K562 (cell line): ENCODE measurements at regions not wholly inside any gene's neighbourhood (a gene's known extent, or its start where the extent isn't known, plus 50 kb on each side); places are given as distances from the start of the nearest gene placed in this dataset.

Experiments
- EZH2 ChIP-seq: IDR thresholded peaks from 2 replicates; pipeline ENCODE4 v1.6.1; 2012; ENCODE audit warnings: low read depth, mild to moderate bottlenecking, inconsistent platforms, low read length, borderline replicate concordance
- RNF2 ChIP-seq: sonication (generic); IDR thresholded peaks from 2 replicates; pipeline ENCODE4 v1.6.1; 2016
- SMC3 ChIP-seq: conservative IDR thresholded peaks from 2 replicates; pipeline ENCODE4 v1.6.1; 2011; ENCODE audit warnings: low read depth, low read length, improper control_type of control experiment; ENCODE audit not compliant: insufficient read depth
- ZNF224 ChIP-seq: sonication (generic); formaldehyde crosslinking; IDR thresholded peaks from 2 replicates; pipeline ENCODE4 v1.8.0; 2022; ENCODE audit warnings: mild to moderate bottlenecking, missing genetic modification reagents
- TF ChIP-seq, protein P1 (sequence below), 2 experiments: fragments of 450-650 bp in 1 of 2; sonication (generic) in 1 of 2; formaldehyde crosslinking in 1 of 2; IDR thresholded peaks; 2 replicates each; pipeline versions ENCODE4 v1.7.1 to v1.9.0; 2016 to 2022; ENCODE audit warnings: inconsistent platforms in 1 of 2, mild to moderate bottlenecking in 1 of 2, missing genetic modification reagents in 1 of 2

GRCh38 chr9:108761655-108762347 is 94.0 kb downstream of the ACTL7B start (continued):
- TF ChIP-seq, protein P1, sequence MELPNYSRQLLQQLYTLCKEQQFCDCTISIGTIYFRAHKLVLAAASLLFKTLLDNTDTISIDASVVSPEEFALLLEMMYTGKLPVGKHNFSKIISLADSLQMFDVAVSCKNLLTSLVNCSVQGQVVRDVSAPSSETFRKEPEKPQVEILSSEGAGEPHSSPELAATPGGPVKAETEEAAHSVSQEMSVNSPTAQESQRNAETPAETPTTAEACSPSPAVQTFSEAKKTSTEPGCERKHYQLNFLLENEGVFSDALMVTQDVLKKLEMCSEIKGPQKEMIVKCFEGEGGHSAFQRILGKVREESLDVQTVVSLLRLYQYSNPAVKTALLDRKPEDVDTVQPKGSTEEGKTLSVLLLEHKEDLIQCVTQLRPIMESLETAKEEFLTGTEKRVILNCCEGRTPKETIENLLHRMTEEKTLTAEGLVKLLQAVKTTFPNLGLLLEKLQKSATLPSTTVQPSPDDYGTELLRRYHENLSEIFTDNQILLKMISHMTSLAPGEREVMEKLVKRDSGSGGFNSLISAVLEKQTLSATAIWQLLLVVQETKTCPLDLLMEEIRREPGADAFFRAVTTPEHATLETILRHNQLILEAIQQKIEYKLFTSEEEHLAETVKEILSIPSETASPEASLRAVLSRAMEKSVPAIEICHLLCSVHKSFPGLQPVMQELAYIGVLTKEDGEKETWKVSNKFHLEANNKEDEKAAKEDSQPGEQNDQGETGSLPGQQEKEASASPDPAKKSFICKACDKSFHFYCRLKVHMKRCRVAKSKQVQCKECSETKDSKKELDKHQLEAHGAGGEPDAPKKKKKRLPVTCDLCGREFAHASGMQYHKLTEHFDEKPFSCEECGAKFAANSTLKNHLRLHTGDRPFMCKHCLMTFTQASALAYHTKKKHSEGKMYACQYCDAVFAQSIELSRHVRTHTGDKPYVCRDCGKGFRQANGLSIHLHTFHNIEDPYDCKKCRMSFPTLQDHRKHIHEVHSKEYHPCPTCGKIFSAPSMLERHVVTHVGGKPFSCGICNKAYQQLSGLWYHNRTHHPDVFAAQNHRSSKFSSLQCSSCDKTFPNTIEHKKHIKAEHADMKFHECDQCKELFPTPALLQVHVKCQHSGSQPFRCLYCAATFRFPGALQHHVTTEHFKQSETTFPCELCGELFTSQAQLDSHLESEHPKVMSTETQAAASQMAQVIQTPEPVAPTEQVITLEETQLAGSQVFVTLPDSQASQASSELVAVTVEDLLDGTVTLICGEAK (IDR thresholded peaks at IDR 0.05) = no peak
- TF ChIP-seq, protein P1 (CRISPR knock-in tag; IDR thresholded peaks at IDR 0.05) = no peak
- no peak for TF ChIP-seq RNF2
- no peak for TF ChIP-seq ZNF224 (CRISPR knock-in tag)
- TF ChIP-seq EZH2 = no peak
- peak; percentile 67 for TF ChIP-seq SMC3
